Subcutaneous abdominal adipose tissue (tissue), 5 donors: ENCODE measurements at regions not wholly inside any gene's neighbourhood (a gene's known extent, or its start where the extent isn't known, plus 50 kb on each side); places are given as distances from the start of the nearest gene placed in this dataset.

Source experiments
- H3K27ac ChIP-seq: one replicate; pipeline ENCODE4 v1.7.0; 2013; ENCODE audit warnings: low read depth, mild to moderate bottlenecking, inconsistent platforms, low read length, moderate library complexity
- H3K27me3 ChIP-seq, 5 donors: one replicate each; pipeline ENCODE4 v1.7.0; 2013; ENCODE audit warnings: low read length in 5 of 5, inconsistent platforms in 1 of 5; ENCODE audit not compliant: control insufficient read depth in 5 of 5, insufficient read depth in 4 of 5
- H3K36me3 ChIP-seq, 5 donors: one replicate each; pipeline ENCODE4 v1.7.0; 2013; ENCODE audit warnings: low read length in 5 of 5; ENCODE audit not compliant: control insufficient read depth in 5 of 5, insufficient read depth in 5 of 5
- H3K4me1 ChIP-seq, 5 donors: one replicate each; pipeline ENCODE4 v1.7.0; 2013; ENCODE audit warnings: low read length in 5 of 5, mild to moderate bottlenecking in 3 of 5, moderate library complexity in 1 of 5; ENCODE audit not compliant: control insufficient read depth in 5 of 5, insufficient read depth in 5 of 5
- H3K4me3 ChIP-seq, 5 donors: one replicate each; pipeline ENCODE4 v1.7.0; 2013; ENCODE audit warnings: low read length in 5 of 5, low read depth in 1 of 5
- H3K9ac ChIP-seq, 5 donors: one replicate each; pipeline ENCODE4 v1.7.0; 2013; ENCODE audit warnings: low read length in 5 of 5, mild to moderate bottlenecking in 4 of 5, moderate library complexity in 3 of 5
- H3K9me3 ChIP-seq, 5 donors: one replicate each; pipeline ENCODE4 v1.7.0; 2013; ENCODE audit warnings: low read length in 5 of 5; ENCODE audit not compliant: control insufficient read depth in 5 of 5
- donor health status: healthy.
- donor health status: healthy.
- donor health status: healthy.
- donor health status: healthy.
- donor health status: healthy.

- no peak overlapping the region for H3K4me3 ChIP-seq
- no peaks in the 10 kb centered on the region for H3K4me1 ChIP-seq
- H3K36me3 ChIP-seq = no peaks in the 10 kb centered on the region
- H3K27ac ChIP-seq = no peak overlapping the region
- no peak overlapping the region for H3K9ac ChIP-seq
- H3K9me3 ChIP-seq = no peaks in the 10 kb centered on the region
- no peaks in the 10 kb centered on the region for H3K27me3 ChIP-seq
Measured at GRCh38 chr4:97150966-97151365, 992.3 kb downstream of the STPG2 start.

DNA sequence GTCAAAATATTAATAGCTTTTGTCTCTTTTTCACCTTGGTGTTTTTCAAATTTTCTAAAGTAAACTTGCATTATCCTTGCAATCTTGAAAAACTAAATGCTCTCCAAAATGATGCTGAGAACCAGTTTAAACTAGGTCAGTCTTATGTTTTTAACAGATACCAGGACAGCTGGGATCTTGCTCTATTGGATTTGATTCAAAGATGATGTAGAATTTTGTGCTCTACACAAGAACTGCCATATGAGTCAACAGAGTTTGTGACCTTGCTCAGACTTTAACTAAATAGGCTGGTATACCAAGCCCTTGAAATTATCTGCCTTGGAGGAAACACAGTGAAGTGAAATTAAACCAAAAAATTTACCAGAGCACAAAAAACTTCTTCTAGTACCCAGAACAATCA, 991.1 kb downstream of the STPG2 start:
- no peak overlapping the region for H3K4me3 ChIP-seq
- H3K36me3 ChIP-seq = no peaks in the 10 kb centered on the region
- H3K9me3 ChIP-seq = no peaks in the 10 kb centered on the region
- H3K4me1 ChIP-seq = no peaks in the 10 kb centered on the region
- H3K9ac ChIP-seq = no peak overlapping the region
- no peak overlapping the region for H3K27ac ChIP-seq
- H3K27me3 ChIP-seq = no peaks in the 10 kb centered on the region

DNA sequence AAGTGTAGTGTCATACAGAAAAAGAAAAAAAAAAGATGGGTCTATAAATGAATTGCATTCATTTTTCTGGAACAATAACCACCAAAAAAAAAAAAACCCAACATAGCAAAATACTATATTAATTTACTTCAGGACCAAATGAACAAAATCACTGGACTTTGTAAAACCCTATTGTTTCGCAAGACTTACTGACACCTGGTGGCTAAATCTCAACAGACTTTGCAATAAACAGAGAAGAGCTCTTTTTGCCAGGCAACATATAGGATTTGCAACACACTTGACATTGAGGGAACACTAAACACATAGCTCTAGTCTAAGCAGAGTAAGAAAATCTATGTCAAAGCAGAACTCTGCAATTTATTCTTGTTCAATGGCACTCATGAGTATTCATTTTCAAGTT, 990.2 kb downstream of the STPG2 start:
- Histone ChIP-seq H3K9ac (no peak overlapping the region), H3K4me3 (no peak overlapping the region), H3K4me1 (no peaks in the 10 kb centered on the region), H3K27me3 (no peaks in the 10 kb centered on the region), H3K36me3 (no peaks in the 10 kb centered on the region), H3K27ac (no peak overlapping the region), H3K9me3 (no peaks in the 10 kb centered on the region)

DNA sequence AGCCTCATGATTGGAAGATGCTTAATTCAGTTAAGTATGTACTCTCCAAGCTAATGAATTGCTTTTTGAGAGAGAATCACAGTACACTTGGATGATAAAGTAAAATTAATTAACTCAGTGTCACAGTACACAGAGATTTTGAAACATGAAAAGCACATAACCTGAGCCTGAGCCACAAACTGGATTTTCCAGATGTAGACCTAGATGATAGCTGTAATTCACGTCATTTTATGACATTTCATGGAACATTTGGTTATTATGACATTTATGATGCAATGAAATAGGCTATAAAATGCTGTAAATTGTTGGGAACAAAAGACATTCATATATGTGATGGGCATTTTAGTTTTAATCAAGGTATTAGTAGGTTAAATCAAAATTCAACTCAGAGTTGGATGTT, 983.7 kb downstream of the STPG2 start:
- Histone ChIP-seq H3K9me3 (peaks cover 0 to 2% (median 0%) of the 10 kb centered on the region in 5 donors), H3K27me3 (no peaks in the 10 kb centered on the region), H3K4me1 (no peaks in the 10 kb centered on the region), H3K9ac (no peak overlapping the region), H3K4me3 (no peak overlapping the region), H3K27ac (no peak overlapping the region), H3K36me3 (no peaks in the 10 kb centered on the region)

DNA sequence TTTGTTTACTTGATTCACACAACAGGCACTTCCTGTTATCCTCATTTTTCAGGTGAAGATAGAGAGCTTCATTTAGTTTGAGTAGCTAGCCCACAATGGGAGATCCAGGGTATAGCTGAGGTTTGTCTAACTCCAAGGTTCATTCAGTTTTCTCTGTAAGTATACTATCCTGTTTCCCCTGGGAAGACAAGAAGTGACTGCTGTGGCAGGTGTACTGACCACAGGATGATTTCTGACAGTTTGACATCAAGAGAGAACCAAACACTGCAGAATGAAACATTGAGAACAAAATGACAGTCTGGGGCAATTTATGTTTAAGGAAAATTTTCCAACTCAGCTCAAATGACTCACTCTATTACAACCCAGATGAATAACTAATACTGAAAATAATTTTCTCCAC, 958.0 kb downstream of the STPG2 start:
- Histone ChIP-seq H3K27me3 (no peaks in the 10 kb centered on the region), H3K4me3 (no peak overlapping the region), H3K9ac (no peak overlapping the region), H3K4me1 (no peaks in the 10 kb centered on the region), H3K27ac (no peak overlapping the region), H3K9me3 (peaks cover 0 to 6% (median 0%) of the 10 kb centered on the region in 5 donors), H3K36me3 (no peaks in the 10 kb centered on the region)

GRCh38 chr4:97197106-97197505, 946.2 kb downstream of the STPG2 start:
- Histone ChIP-seq H3K4me3 (no peak overlapping the region), H3K36me3 (no peaks in the 10 kb centered on the region), H3K27me3 (no peaks in the 10 kb centered on the region), H3K4me1 (no peaks in the 10 kb centered on the region), H3K27ac (no peak overlapping the region), H3K9ac (no peak overlapping the region), H3K9me3 (peaks cover 0 to 1% (median 0%) of the 10 kb centered on the region in 5 donors)

GRCh38 chr4:97208749-97209148, 934.5 kb downstream of the STPG2 start:
- no peaks in the 10 kb centered on the region for H3K9me3 ChIP-seq
- H3K27ac ChIP-seq = no peak overlapping the region
- H3K27me3 ChIP-seq = no peaks in the 10 kb centered on the region
- no peak overlapping the region for H3K9ac ChIP-seq
- H3K4me3 ChIP-seq = no peak overlapping the region
- H3K4me1 ChIP-seq = no peaks in the 10 kb centered on the region
- no peaks in the 10 kb centered on the region for H3K36me3 ChIP-seq

- Histone ChIP-seq H3K27ac (no peak overlapping the region), H3K36me3 (no peaks in the 10 kb centered on the region), H3K9me3 (peaks cover 0 to 2% (median 0%) of the 10 kb centered on the region in 5 donors), H3K9ac (no peak overlapping the region), H3K4me1 (no peaks in the 10 kb centered on the region), H3K4me3 (no peak overlapping the region), H3K27me3 (no peaks in the 10 kb centered on the region)
Measured at GRCh38 chr4:97215409-97215941, 927.8 kb downstream of the STPG2 start.

GRCh38 chr4:97216046-97216445, 927.2 kb downstream of the STPG2 start:
- Histone ChIP-seq H3K27ac (no peak overlapping the region), H3K4me1 (no peaks in the 10 kb centered on the region), H3K36me3 (no peaks in the 10 kb centered on the region), H3K27me3 (no peaks in the 10 kb centered on the region), H3K9me3 (peaks cover 0 to 2% (median 0%) of the 10 kb centered on the region in 5 donors), H3K9ac (no peak overlapping the region), H3K4me3 (no peak overlapping the region)

GRCh38 chr4:97235521-97235920, 907.8 kb downstream of the STPG2 start:
- no peak overlapping the region for H3K27ac ChIP-seq
- no peak overlapping the region for H3K9ac ChIP-seq
- H3K4me1 ChIP-seq = no peaks in the 10 kb centered on the region
- H3K9me3 ChIP-seq = no peaks in the 10 kb centered on the region
- H3K36me3 ChIP-seq = no peaks in the 10 kb centered on the region
- no peak overlapping the region for H3K4me3 ChIP-seq
- H3K27me3 ChIP-seq = no peaks in the 10 kb centered on the region
